ENCODE measurements at regions not wholly inside any gene's neighbourhood (a gene's known extent, or its start where the extent isn't known, plus 50 kb on each side); places are given as distances from the start of the nearest gene placed in this dataset.

DNA sequence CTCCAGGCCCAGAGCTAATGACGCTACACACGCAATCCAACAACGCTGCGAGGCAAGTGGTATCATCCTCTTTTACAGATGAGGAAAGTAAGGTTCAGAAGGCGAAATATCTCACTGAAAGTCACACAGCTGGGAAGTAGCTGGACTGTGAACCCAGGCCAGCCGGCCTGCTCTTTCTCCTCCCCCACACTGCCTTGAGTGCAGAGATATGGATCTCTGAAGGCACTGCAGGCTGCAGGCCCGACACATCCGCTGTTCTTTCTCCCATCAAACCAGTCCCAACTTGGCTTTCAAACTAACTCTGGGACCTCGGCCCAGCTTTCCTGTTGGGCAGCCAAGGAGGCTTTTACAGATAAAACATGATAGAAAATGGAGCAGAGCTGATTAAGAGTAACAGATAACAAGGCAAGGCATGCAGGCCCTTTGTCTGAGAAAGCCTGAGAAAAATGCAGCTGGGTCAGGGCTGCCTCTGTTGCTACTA lies 64.0 kb upstream of the PTPRJ start:
- TF ChIP-seq, protein P1, sequence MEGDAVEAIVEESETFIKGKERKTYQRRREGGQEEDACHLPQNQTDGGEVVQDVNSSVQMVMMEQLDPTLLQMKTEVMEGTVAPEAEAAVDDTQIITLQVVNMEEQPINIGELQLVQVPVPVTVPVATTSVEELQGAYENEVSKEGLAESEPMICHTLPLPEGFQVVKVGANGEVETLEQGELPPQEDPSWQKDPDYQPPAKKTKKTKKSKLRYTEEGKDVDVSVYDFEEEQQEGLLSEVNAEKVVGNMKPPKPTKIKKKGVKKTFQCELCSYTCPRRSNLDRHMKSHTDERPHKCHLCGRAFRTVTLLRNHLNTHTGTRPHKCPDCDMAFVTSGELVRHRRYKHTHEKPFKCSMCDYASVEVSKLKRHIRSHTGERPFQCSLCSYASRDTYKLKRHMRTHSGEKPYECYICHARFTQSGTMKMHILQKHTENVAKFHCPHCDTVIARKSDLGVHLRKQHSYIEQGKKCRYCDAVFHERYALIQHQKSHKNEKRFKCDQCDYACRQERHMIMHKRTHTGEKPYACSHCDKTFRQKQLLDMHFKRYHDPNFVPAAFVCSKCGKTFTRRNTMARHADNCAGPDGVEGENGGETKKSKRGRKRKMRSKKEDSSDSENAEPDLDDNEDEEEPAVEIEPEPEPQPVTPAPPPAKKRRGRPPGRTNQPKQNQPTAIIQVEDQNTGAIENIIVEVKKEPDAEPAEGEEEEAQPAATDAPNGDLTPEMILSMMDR (IDR thresholded peaks at IDR 0.05) = no peak
- TF ChIP-seq POLR2A (IDR thresholded peaks at IDR 0.05) (no peak), POLR2AphosphoS5 (IDR thresholded peaks at IDR 0.05) (peak in 1 of 2 donors; percentile 38)

All from upper lobe of left lung (tissue), 4 donors.